Endothelial cell of umbilical vein (primary cell): ENCODE measurements at regions not wholly inside any gene's neighbourhood (a gene's known extent, or its start where the extent isn't known, plus 50 kb on each side); places are given as distances from the start of the nearest gene placed in this dataset.

ENCODE experiments used
- BruUV-seq: library from RNA; stranded (reverse); fragments of 400-500 nt; replicated peaks from 2 replicates; lab custom pipeline; 2021; lab: Mats Ljungman, UMichigan
- CTCF ChIA-PET: fragments of 300-600, 350-600 bp; sonication (Branson Sonifier 250); formaldehyde crosslinking; loops from one replicate; lab custom pipeline; 2021; ENCODE audit warnings: antibody characterized with exemption, inconsistent platforms; lab: Charles Lee
- POLR2A ChIA-PET: fragments of 300-600, 350-600 bp; sonication (Branson Sonifier 250); formaldehyde crosslinking; loops from one replicate; lab custom pipeline; 2021; ENCODE audit warnings: antibody characterized with exemption, inconsistent platforms; lab: Charles Lee
- DNase-seq: peaks from one replicate; pipeline ENCODE4 v3.0.0-alpha.2; 2011; ENCODE audit warnings: low read depth, low spot score
- FAIRE-seq: peaks from 2 replicates; lab custom pipeline; 2011; peaks lifted over from hg19 to GRCh38; lab: Jason Lieb, UNC
- H2AFZ ChIP-seq: 2 replicates; pipeline ENCODE4 v1.6.0; 2012; ENCODE audit warnings: low read depth, low read length, control low read depth, inconsistent platforms
- H3K27ac ChIP-seq: 2 replicates; pipeline ENCODE4 v1.5.1; 2011; ENCODE audit warnings: low read depth, mild to moderate bottlenecking, control low read depth, low read length, moderate library complexity; ENCODE audit not compliant: insufficient read depth
- H3K27me3 ChIP-seq, 2 experiments: 2 replicates each; pipeline versions ENCODE4 v1.6.0 to v1.6.1; 2011; ENCODE audit warnings: low read length in 2 of 2, mixed read lengths in 1 of 2; ENCODE audit not compliant: control insufficient read depth in 2 of 2, insufficient read depth in 2 of 2
- H3K36me3 ChIP-seq, 2 experiments: 2 replicates in 1 of 2; 3 replicates in 1 of 2; pipeline ENCODE4 v1.5.1; 2011; ENCODE audit warnings: low read length in 2 of 2, mild to moderate bottlenecking in 1 of 2, moderate library complexity in 1 of 2; ENCODE audit not compliant: control insufficient read depth in 2 of 2, insufficient read depth in 2 of 2; ENCODE audit errors: extremely low read depth in 1 of 2
- H3K4me1 ChIP-seq: 3 replicates; pipeline ENCODE4 v1.5.1; 2011; ENCODE audit warnings: mild to moderate bottlenecking, low read length; ENCODE audit not compliant: control insufficient read depth, insufficient read depth; ENCODE audit errors: extremely low read depth
- H3K4me2 ChIP-seq: 2 replicates; pipeline ENCODE4 v1.6.1; 2011; ENCODE audit warnings: low read length, control low read depth, mixed read lengths; ENCODE audit not compliant: insufficient read depth
- H3K4me3 ChIP-seq, 3 experiments: fragments of 200-600 bp in 1 of 3; sonication (generic), shearing (Covaris generic) in 1 of 3; replicated peaks in 1 of 3; 2 replicates each; pipeline ENCODE4 v1.5.1; 2011 to 2016; ENCODE audit warnings: control low read depth in 3 of 3, low read length in 3 of 3, mild to moderate bottlenecking in 2 of 3, inconsistent platforms in 1 of 3, low read depth in 1 of 3, moderate library complexity in 1 of 3; ENCODE audit not compliant: insufficient read depth in 1 of 3
- H3K79me2 ChIP-seq: 2 replicates; pipeline ENCODE4 v1.6.0; 2012; ENCODE audit warnings: low read length, inconsistent platforms; ENCODE audit not compliant: control insufficient read depth, insufficient read depth
- H3K9ac ChIP-seq: replicated peaks from 2 replicates; pipeline ENCODE3; 2011; ENCODE audit warnings: low read length, control low read depth; ENCODE audit not compliant: insufficient read depth; ENCODE audit errors: extremely low read depth
- H3K9me1 ChIP-seq: replicated peaks from 3 replicates; pipeline ENCODE4 v1.6.0; 2011; ENCODE audit warnings: mild to moderate bottlenecking, low read length; ENCODE audit not compliant: control insufficient read depth, insufficient read depth; ENCODE audit errors: extremely low read depth
- H3K9me3 ChIP-seq: replicated peaks from 2 replicates; pipeline ENCODE4 v1.5.1; 2012; ENCODE audit warnings: low read length, inconsistent platforms; ENCODE audit not compliant: control insufficient read depth, insufficient read depth
- H4K20me1 ChIP-seq: replicated peaks from 2 replicates; pipeline ENCODE3; 2011; ENCODE audit warnings: mild to moderate bottlenecking, low read length; ENCODE audit not compliant: control insufficient read depth, insufficient read depth; ENCODE audit errors: extremely low read depth
- EZH2 ChIP-seq: IDR thresholded peaks from 2 replicates; pipeline ENCODE4 v1.6.1; 2012; ENCODE audit warnings: borderline replicate concordance, low read depth, mild to moderate bottlenecking, moderate library complexity, low read length, inconsistent platforms; ENCODE audit not compliant: severe bottlenecking
- FOS ChIP-seq: IDR thresholded peaks from 2 replicates; pipeline ENCODE4 v1.6.1; 2011; ENCODE audit warnings: mild to moderate bottlenecking, low read length, moderate library complexity, borderline replicate concordance; ENCODE audit not compliant: insufficient read depth
- GATA2 ChIP-seq: IDR thresholded peaks from 2 replicates; pipeline ENCODE4 v1.7.0; 2011; ENCODE audit warnings: low read depth, mild to moderate bottlenecking, moderate library complexity, mixed read lengths, low read length; ENCODE audit not compliant: insufficient read length, insufficient read depth
- JUN ChIP-seq: IDR thresholded peaks from 2 replicates; pipeline ENCODE4 v1.6.1; 2011; ENCODE audit warnings: borderline replicate concordance, low read depth; ENCODE audit not compliant: insufficient read length, insufficient read depth
- MYC ChIP-seq: IDR thresholded peaks from one replicate; pipeline ENCODE4 v1.6.1; 2011; ENCODE audit warnings: mild to moderate bottlenecking, low read depth, low read length
- POLR2A ChIP-seq: IDR thresholded peaks from 2 replicates; pipeline ENCODE4 v1.6.1; 2012; ENCODE audit warnings: low read depth, mild to moderate bottlenecking, control low read depth, low read length
- POLR2AphosphoS5 ChIP-seq: IDR thresholded peaks from 2 replicates; pipeline ENCODE4 v1.6.1; 2012; ENCODE audit warnings: low read depth, mild to moderate bottlenecking, control low read depth, low read length, moderate library complexity; ENCODE audit not compliant: insufficient read depth
- dilution Hi-C: fragments of 300-500 bp; cut with MboI; formaldehyde crosslinking; loops from one replicate; pipeline ENCODE4 v1.15.0; 2019; ENCODE audit warnings: low sequenced_read_pairs; ENCODE audit not compliant: extremely low pct_ligation_motif_present
- intact Hi-C: fragments of 100-400 bp; cut with micrococcal nuclease; formaldehyde crosslinking; loops from one replicate; pipeline ENCODE4 v1.10.0; 2022
- TF ChIP-seq, protein P1 (sequence below): IDR thresholded peaks from 2 replicates; pipeline ENCODE4 v1.6.1; 2011; ENCODE audit not compliant: insufficient read depth, insufficient read length
- TF ChIP-seq, protein P2 (sequence below), 2 donors: IDR thresholded peaks; 1 replicate in 1 of 2; 2 replicates in 1 of 2; pipeline ENCODE4 v1.5.1; 2011; ENCODE audit warnings: low read length in 2 of 2, mild to moderate bottlenecking in 2 of 2, moderate library complexity in 2 of 2, control low read depth in 1 of 2, inconsistent platforms in 1 of 2, low read depth in 1 of 2; ENCODE audit not compliant: insufficient read depth in 1 of 2; ENCODE audit errors: extremely low read depth in 1 of 2

DNA sequence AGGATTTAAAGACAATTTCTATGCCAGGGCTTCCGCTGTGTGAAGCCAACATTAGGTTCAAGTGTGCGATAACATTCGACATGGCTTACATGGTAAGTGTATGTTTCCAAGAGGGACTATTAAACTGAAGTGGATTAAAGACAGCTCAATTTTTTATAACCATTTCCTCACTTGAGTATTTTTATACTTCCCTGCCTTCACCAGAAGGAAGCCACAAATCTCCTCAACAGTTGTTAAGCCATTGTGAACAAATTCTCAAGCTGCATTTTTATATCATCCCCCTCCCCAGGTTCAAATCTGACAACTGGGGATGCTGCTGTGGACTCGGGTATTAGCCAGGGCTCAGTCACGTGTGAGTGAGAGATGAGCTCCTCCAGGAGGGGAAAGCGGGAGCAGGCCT is 116.3 kb downstream of the RHOU start:
- Histone ChIP-seq H3K4me2 (no peak overlapping the region), H2AFZ (no peak overlapping the region), H3K9ac (no peak overlapping the region), H3K27ac (no peak overlapping the region), H3K27me3 (no peaks in the 10 kb centered on the region), H3K9me1 (no peaks in the 10 kb centered on the region), H3K36me3 (no peaks in the 10 kb centered on the region), H3K9me3 (no peaks in the 10 kb centered on the region), H3K4me1 (no peaks in the 10 kb centered on the region), H4K20me1 (no peaks in the 10 kb centered on the region), H3K4me3 (no peak overlapping the region), H3K79me2 (no peaks in the 10 kb centered on the region)
- no TSS peak for BruUV-seq
- ChIA-PET CTCF (interaction anchor here (1.5 kb wide), 1 partner anchor 10 kb away, joined by 6 read pairs; no protein-coding TSS in a partner anchor), POLR2A (no interaction called here)
- dilution Hi-C loops = no loop called here
- intact Hi-C loops = no loop called here
- TF ChIP-seq GATA2 = no peak
- TF ChIP-seq POLR2A = no peak
- no peak for TF ChIP-seq JUN
- TF ChIP-seq MYC = no peak
- TF ChIP-seq, protein P1, sequence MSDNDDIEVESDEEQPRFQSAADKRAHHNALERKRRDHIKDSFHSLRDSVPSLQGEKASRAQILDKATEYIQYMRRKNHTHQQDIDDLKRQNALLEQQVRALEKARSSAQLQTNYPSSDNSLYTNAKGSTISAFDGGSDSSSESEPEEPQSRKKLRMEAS = no peak
- TF ChIP-seq, protein P2, sequence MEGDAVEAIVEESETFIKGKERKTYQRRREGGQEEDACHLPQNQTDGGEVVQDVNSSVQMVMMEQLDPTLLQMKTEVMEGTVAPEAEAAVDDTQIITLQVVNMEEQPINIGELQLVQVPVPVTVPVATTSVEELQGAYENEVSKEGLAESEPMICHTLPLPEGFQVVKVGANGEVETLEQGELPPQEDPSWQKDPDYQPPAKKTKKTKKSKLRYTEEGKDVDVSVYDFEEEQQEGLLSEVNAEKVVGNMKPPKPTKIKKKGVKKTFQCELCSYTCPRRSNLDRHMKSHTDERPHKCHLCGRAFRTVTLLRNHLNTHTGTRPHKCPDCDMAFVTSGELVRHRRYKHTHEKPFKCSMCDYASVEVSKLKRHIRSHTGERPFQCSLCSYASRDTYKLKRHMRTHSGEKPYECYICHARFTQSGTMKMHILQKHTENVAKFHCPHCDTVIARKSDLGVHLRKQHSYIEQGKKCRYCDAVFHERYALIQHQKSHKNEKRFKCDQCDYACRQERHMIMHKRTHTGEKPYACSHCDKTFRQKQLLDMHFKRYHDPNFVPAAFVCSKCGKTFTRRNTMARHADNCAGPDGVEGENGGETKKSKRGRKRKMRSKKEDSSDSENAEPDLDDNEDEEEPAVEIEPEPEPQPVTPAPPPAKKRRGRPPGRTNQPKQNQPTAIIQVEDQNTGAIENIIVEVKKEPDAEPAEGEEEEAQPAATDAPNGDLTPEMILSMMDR (IDR thresholded peaks at IDR 0.05; ENCODE audit: extremely low read depth in 1 of 2, insufficient read depth in 1 of 2, low read depth in 1 of 2, low read length in 2 of 2) = no peak
- TF ChIP-seq FOS = no peak
- no peak for TF ChIP-seq EZH2
- no peak for TF ChIP-seq POLR2AphosphoS5
- FAIRE-seq (no peak), DNase-seq (no peak)
